OCI-LY3 (cell line): ENCODE measurements at regions not wholly inside any gene's neighbourhood (a gene's known extent, or its start where the extent isn't known, plus 50 kb on each side); places are given as distances from the start of the nearest gene placed in this dataset.
"Not testable (repeated sequence)": the region's sequence is repeated elsewhere in the genome, so short reads cannot be mapped to it uniquely, and the experiment has no call there.

Source experiments
- H2AFZ ChIP-seq: fragments of 200-600, 300-600 bp; shearing (Covaris generic); 2 replicates; pipeline ENCODE4 v1.6.0; 2014; ENCODE audit warnings: antibody characterized with exemption, low read depth, low read length
- H3K27ac ChIP-seq: fragments of 200-600, 300-600 bp; sonication (generic); 2 replicates; pipeline ENCODE4 v1.5.1; 2014; ENCODE audit warnings: mild to moderate bottlenecking, low read length, moderate library complexity, mixed read lengths
- H3K27me3 ChIP-seq: fragments of 200-600, 300-600 bp; sonication (generic); 2 replicates; pipeline ENCODE4 v1.6.1; 2014; ENCODE audit warnings: low read depth, low read length, mixed read lengths
- H3K36me3 ChIP-seq: fragments of 200-600, 300-600 bp; sonication (generic); replicated peaks from 2 replicates; pipeline ENCODE3; 2014; ENCODE audit warnings: low read depth, low read length, mixed read lengths
- H3K4me1 ChIP-seq: fragments of 300-600, 200-600 bp; sonication (generic); 2 replicates; pipeline ENCODE4 v1.6.1; 2014; ENCODE audit warnings: low read length, mixed read lengths
- H3K4me2 ChIP-seq: fragments of 200-600, 300-600 bp; sonication (generic); 2 replicates; pipeline ENCODE4 v1.6.1; 2014; ENCODE audit warnings: low read length, mixed read lengths
- H3K4me3 ChIP-seq: fragments of 300-600, 200-600 bp; sonication (generic); 2 replicates; pipeline ENCODE4 v1.5.1; 2014; ENCODE audit warnings: antibody characterized with exemption, mild to moderate bottlenecking, low read length, moderate library complexity
- H3K79me2 ChIP-seq: fragments of 300-600, 200-600 bp; shearing (Covaris generic); 2 replicates; pipeline ENCODE4 v1.6.1; 2014; ENCODE audit warnings: mild to moderate bottlenecking, low read length, mixed read lengths
- H3K9ac ChIP-seq: fragments of 300-600, 200-600 bp; shearing (Covaris generic); 2 replicates; pipeline ENCODE4 v1.6.0; 2014; ENCODE audit warnings: mild to moderate bottlenecking, low read length, moderate library complexity
- H3K9me3 ChIP-seq: fragments of 200-600, 300-600 bp; shearing (Covaris generic); 2 replicates; pipeline ENCODE4 v1.6.1; 2014; ENCODE audit warnings: low read length, mixed read lengths; ENCODE audit not compliant: insufficient read depth
- H4K20me1 ChIP-seq: fragments of 200-600, 300-600 bp; sonication (generic); 2 replicates; pipeline ENCODE4 v1.6.1; 2016; ENCODE audit warnings: low read length, mixed read lengths; ENCODE audit not compliant: insufficient read depth
- CTCF ChIP-seq: fragments of 200-600, 300-600 bp; sonication (generic); IDR thresholded peaks from 2 replicates; pipeline ENCODE4 v1.5.1; 2014; ENCODE audit warnings: antibody characterized with exemption, low read length, low read depth
- EZH2phosphoT487 ChIP-seq: fragments of 200-600 bp; shearing (Covaris generic); IDR thresholded peaks from 2 replicates; pipeline ENCODE4 v1.6.1; 2018; ENCODE audit warnings: antibody characterized with exemption, mixed run types, low read depth

GRCh38 chr5:164505791-164506190 lies 1000.4 kb downstream of the MAT2B start:
- 0 out of 2 replicates have a peak, but pooled peaks cover 5% of the 10 kb centered on the region for H3K27me3 ChIP-seq
- no peaks in the 10 kb centered on the region for H3K9me3 ChIP-seq
- no peak overlapping the region for H3K27ac ChIP-seq
- H3K36me3 ChIP-seq: no peaks in the 10 kb centered on the region
- H3K4me3 ChIP-seq: no peak overlapping the region
- no peak overlapping the region for H3K4me2 ChIP-seq
- no peak overlapping the region for H2AFZ ChIP-seq
- no peaks in the 10 kb centered on the region for H3K79me2 ChIP-seq
- H3K4me1 ChIP-seq: no peaks in the 10 kb centered on the region
- no peak for TF ChIP-seq CTCF
- no peak for TF ChIP-seq EZH2phosphoT487
- no peak overlapping the region for H3K9ac ChIP-seq
- H4K20me1 ChIP-seq: no peaks in the 10 kb centered on the region

- H3K4me2 ChIP-seq: no peak overlapping the region
- no peaks in the 10 kb centered on the region for H3K27me3 ChIP-seq
- H3K36me3 ChIP-seq: no peaks in the 10 kb centered on the region
- H2AFZ ChIP-seq: no peak overlapping the region
- no peak overlapping the region for H3K9ac ChIP-seq
- no peak overlapping the region for H3K4me3 ChIP-seq
- H3K4me1 ChIP-seq: no peaks in the 10 kb centered on the region
- no peaks in the 10 kb centered on the region for H4K20me1 ChIP-seq
- H3K79me2 ChIP-seq: no peaks in the 10 kb centered on the region
- no peak overlapping the region for H3K27ac ChIP-seq
- no peaks in the 10 kb centered on the region for H3K9me3 ChIP-seq
- TF ChIP-seq EZH2phosphoT487 (no peak), CTCF (no peak)
Observed at GRCh38 chr5:164518067-164518740, 1012.8 kb downstream of the MAT2B start.

DNA sequence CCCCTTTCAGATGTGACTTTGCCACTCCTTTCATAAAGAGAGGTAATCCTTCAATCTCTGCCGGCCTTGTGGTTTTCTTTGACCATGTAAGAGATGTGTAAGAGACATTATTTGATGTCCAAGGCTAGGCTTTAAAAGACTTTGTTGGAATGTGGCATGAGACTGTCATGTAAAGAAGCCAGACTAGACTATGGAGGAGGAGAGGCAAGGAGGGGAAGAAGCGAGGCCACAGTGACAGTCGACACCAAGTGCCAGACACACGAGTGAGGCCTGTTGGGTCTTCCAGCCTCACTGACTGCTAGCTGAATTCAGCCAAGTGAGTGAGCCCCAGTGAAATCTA lies 1013.3 kb downstream of the MAT2B start:
- Histone ChIP-seq H4K20me1 (no peaks in the 10 kb centered on the region), H3K36me3 (no peaks in the 10 kb centered on the region), H3K4me1 (no peaks in the 10 kb centered on the region), H3K9ac (no peak overlapping the region), H3K4me3 (no peak overlapping the region), H3K4me2 (no peak overlapping the region), H3K27ac (no peak overlapping the region), H3K27me3 (no peaks in the 10 kb centered on the region), H3K79me2 (no peaks in the 10 kb centered on the region), H3K9me3 (no peaks in the 10 kb centered on the region), H2AFZ (no peak overlapping the region)
- no peak for TF ChIP-seq CTCF

DNA sequence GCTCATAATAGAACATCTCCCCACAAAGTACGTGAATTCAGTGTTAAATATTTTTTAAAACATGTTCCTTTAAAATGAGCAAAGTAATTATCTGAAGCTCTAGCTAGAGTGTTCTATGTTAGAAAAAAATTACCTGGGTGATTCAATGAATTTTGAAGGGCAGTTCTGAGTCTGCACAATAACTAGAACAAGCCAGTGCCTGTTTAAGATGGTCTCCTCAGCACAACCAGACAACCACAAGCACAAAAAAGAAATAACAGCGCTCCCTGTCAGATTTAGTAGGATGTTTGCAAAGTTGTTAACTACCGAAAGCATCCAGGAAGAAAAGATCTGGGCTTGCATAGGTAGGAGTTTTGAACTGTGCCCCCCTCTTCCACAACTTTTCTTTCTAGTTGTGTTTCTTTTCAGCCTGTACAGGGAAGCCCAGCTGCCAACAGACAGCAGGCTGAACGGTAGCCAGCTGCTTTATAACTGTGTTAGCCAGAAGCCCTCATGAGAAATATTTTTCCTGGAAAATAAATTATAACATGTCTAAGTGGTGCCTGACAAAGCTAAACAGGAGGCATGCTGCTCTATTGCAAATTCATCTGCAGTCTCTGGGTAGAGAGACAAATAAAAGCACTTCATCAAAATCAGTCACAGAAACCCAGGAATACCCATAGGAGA lies 1026.9 kb downstream of the MAT2B start:
- H2AFZ ChIP-seq: no peak overlapping the region
- H3K27me3 ChIP-seq: no peaks in the 10 kb centered on the region
- TF ChIP-seq CTCF (no peak), EZH2phosphoT487 (no peak)

GRCh38 chr5:164533426-164533825 lies 1028.0 kb downstream of the MAT2B start:
- not testable (repeated sequence) for H3K4me1 ChIP-seq, H4K20me1 ChIP-seq, H3K9me3 ChIP-seq, H3K36me3 ChIP-seq, H3K27me3 ChIP-seq, H2AFZ ChIP-seq, H3K4me2 ChIP-seq, H3K4me3 ChIP-seq, H3K27ac ChIP-seq, H3K9ac ChIP-seq, H3K79me2 ChIP-seq

More for the DNA sequence above, 1026.9 kb downstream of the MAT2B start:
- Histone ChIP-seq H4K20me1 (no peaks in the 10 kb centered on the region), H3K9me3 (no peaks in the 10 kb centered on the region), H3K79me2 (no peaks in the 10 kb centered on the region), H3K9ac (no peak overlapping the region), H3K4me1 (no peaks in the 10 kb centered on the region), H3K36me3 (no peaks in the 10 kb centered on the region), H3K27ac (no peak overlapping the region), H3K4me2 (no peak overlapping the region), H3K4me3 (no peak overlapping the region)
